HEK293 (cell line): ENCODE measurements at regions not wholly inside any gene's neighbourhood (a gene's known extent, or its start where the extent isn't known, plus 50 kb on each side); places are given as distances from the start of the nearest gene placed in this dataset.

Experiments
- CTCF ChIA-PET: fragments of 350-600 bp; formaldehyde crosslinking; extraction: SDS; loops from one replicate; lab custom pipeline; 2021; ENCODE audit warnings: antibody characterized with exemption; lab: Yijun Ruan, JAX
- POLR2A ChIA-PET: fragments of 300-600 bp; formaldehyde crosslinking; extraction: SDS; loops from one replicate; lab custom pipeline; 2020; ENCODE audit warnings: antibody characterized with exemption, inconsistent platforms; lab: Yijun Ruan, JAX
- H3K27ac ChIP-seq: fragments of 200-500 bp; sonication (Bioruptor generic); 2 replicates; pipeline ENCODE4 v1.5.1; 2014; ENCODE audit warnings: low read depth, low read length, control low read depth, inconsistent platforms; ENCODE audit errors: extremely low read depth
- H3K36me3 ChIP-seq, 2 experiments: fragments of 200-500 bp in 1 of 2; sonication (Bioruptor generic) in 1 of 2; 1 replicate in 1 of 2; 2 replicates in 1 of 2; pipeline ENCODE4 v1.5.1; 2014 to 2017; ENCODE audit warnings: inconsistent platforms in 2 of 2, low read length in 2 of 2; ENCODE audit not compliant: control insufficient read depth in 2 of 2, insufficient read depth in 1 of 2
- H3K4me1 ChIP-seq: fragments of 200-500 bp; sonication (Bioruptor generic); 2 replicates; pipeline ENCODE4 v1.5.1; 2014; ENCODE audit warnings: mild to moderate bottlenecking, low read length, inconsistent platforms; ENCODE audit not compliant: control insufficient read depth, insufficient read depth
- H3K4me3 ChIP-seq: 2 replicates; pipeline ENCODE4 v1.5.1; 2011; ENCODE audit warnings: low read depth, mild to moderate bottlenecking, control low read depth, low read length, moderate library complexity
- H3K9me3 ChIP-seq: fragments of 200-500 bp; sonication (Bioruptor generic); 2 replicates; pipeline ENCODE4 v1.5.1; 2014; ENCODE audit warnings: low read depth, low read length, inconsistent platforms; ENCODE audit not compliant: control insufficient read depth, insufficient read depth
- AEBP2 ChIP-seq: fragments of 450-650 bp; formaldehyde crosslinking; IDR thresholded peaks from 2 replicates; pipeline ENCODE4 v1.5.1; 2016; ENCODE audit warnings: missing biosample characterization, missing genetic modification characterization, borderline replicate concordance
- ELK4 ChIP-seq: IDR thresholded peaks from 2 replicates; pipeline ENCODE4 v1.6.1; 2011; ENCODE audit warnings: mild to moderate bottlenecking, low read depth, low read length, borderline replicate concordance
- HIC1 ChIP-seq: fragments of 450-650 bp; formaldehyde crosslinking; IDR thresholded peaks from 2 replicates; pipeline ENCODE4 v1.5.1; 2016; ENCODE audit warnings: missing biosample characterization, missing genetic modification characterization
- HOXA7 ChIP-seq: sonication (generic); formaldehyde crosslinking; IDR thresholded peaks from 2 replicates; pipeline ENCODE4 v1.8.1; 2022; ENCODE audit warnings: missing genetic modification reagents, borderline replicate concordance
- OVOL3 ChIP-seq: fragments of 450-650 bp; formaldehyde crosslinking; IDR thresholded peaks from 2 replicates; pipeline ENCODE4 v1.5.1; 2016; ENCODE audit warnings: missing biosample characterization, missing genetic modification characterization
- RBAK ChIP-seq: fragments of 450-650 bp; formaldehyde crosslinking; IDR thresholded peaks from 2 replicates; pipeline ENCODE4 v1.5.1; 2016; ENCODE audit warnings: missing biosample characterization, missing genetic modification characterization
- SCRT1 ChIP-seq: fragments of 450-650 bp; formaldehyde crosslinking; IDR thresholded peaks from 2 replicates; pipeline ENCODE4 v1.5.1; 2016; ENCODE audit warnings: missing biosample characterization, missing genetic modification characterization, borderline replicate concordance
- SP7 ChIP-seq: fragments of 450-650 bp; formaldehyde crosslinking; IDR thresholded peaks from 2 replicates; pipeline ENCODE4 v1.5.1; 2016; ENCODE audit warnings: missing biosample characterization, missing genetic modification characterization
- ZBTB10 ChIP-seq: fragments of 450-650 bp; formaldehyde crosslinking; IDR thresholded peaks from 2 replicates; pipeline ENCODE4 v1.5.1; 2016; ENCODE audit warnings: missing biosample characterization, missing genetic modification characterization
- ZFHX2 ChIP-seq: fragments of 450-650 bp; formaldehyde crosslinking; conservative IDR thresholded peaks from 2 replicates; pipeline ENCODE4 v1.5.1; 2016; ENCODE audit warnings: missing biosample characterization, missing genetic modification characterization
- ZNF175 ChIP-seq: fragments of 450-650 bp; formaldehyde crosslinking; IDR thresholded peaks from 2 replicates; pipeline ENCODE4 v1.5.1; 2016; ENCODE audit warnings: missing biosample characterization, missing genetic modification characterization
- ZNF18 ChIP-seq: fragments of 450-650 bp; formaldehyde crosslinking; IDR thresholded peaks from 2 replicates; pipeline ENCODE4 v1.5.1; 2016; ENCODE audit warnings: missing biosample characterization, missing genetic modification characterization
- ZNF214 ChIP-seq: fragments of 450-650 bp; formaldehyde crosslinking; IDR thresholded peaks from 2 replicates; pipeline ENCODE4 v1.5.1; 2017; ENCODE audit warnings: missing biosample characterization, mild to moderate bottlenecking, missing genetic modification characterization, borderline replicate concordance
- ZNF302 ChIP-seq: fragments of 450-650 bp; formaldehyde crosslinking; IDR thresholded peaks from 2 replicates; pipeline ENCODE4 v1.5.1; 2016; ENCODE audit warnings: missing biosample characterization, missing genetic modification characterization, low read depth
- ZNF366 ChIP-seq: fragments of 450-650 bp; formaldehyde crosslinking; conservative IDR thresholded peaks from 2 replicates; pipeline ENCODE4 v1.5.1; 2016; ENCODE audit warnings: missing biosample characterization, missing genetic modification characterization
- ZNF398 ChIP-seq: fragments of 450-650 bp; formaldehyde crosslinking; IDR thresholded peaks from 2 replicates; pipeline ENCODE4 v1.5.1; 2017; ENCODE audit warnings: missing biosample characterization, missing genetic modification characterization
- ZNF513 ChIP-seq: fragments of 450-650 bp; IDR thresholded peaks from 2 replicates; pipeline ENCODE4 v1.5.1; 2018; ENCODE audit warnings: missing biosample characterization, missing genetic modification characterization
- ZNF623 ChIP-seq: fragments of 450-650 bp; formaldehyde crosslinking; IDR thresholded peaks from 2 replicates; pipeline ENCODE4 v1.5.1; 2016; ENCODE audit warnings: missing biosample characterization, missing genetic modification characterization
- ZNF76 ChIP-seq: fragments of 450-650 bp; formaldehyde crosslinking; IDR thresholded peaks from 2 replicates; pipeline ENCODE4; 2016; ENCODE audit warnings: low read depth, missing biosample characterization, missing genetic modification characterization, borderline replicate concordance
- ZSCAN16 ChIP-seq: fragments of 450-650 bp; formaldehyde crosslinking; IDR thresholded peaks from 2 replicates; pipeline ENCODE4 v1.5.1; 2016; ENCODE audit warnings: missing biosample characterization, missing genetic modification characterization

- H3K36me3 ChIP-seq: no peaks in the 10 kb centered on the region
- no peak overlapping the region for H3K27ac ChIP-seq
- TF ChIP-seq ZNF366 (tag by site-specific recombination) (no peak), ZNF76 (tag by site-specific recombination) (no peak), ZNF513 (tag by site-specific recombination) (no peak), ZSCAN16 (tag by site-specific recombination) (no peak), ZNF175 (tag by site-specific recombination) (no peak), ZFHX2 (no peak), ZNF214 (no peak), SCRT1 (no peak)
- POLR2A ChIA-PET: interaction anchor here (1.4 kb wide), 1 partner anchor 448 kb away, joined by 4 read pairs; no protein-coding TSS in a partner anchor
- H3K4me3 ChIP-seq: no peak overlapping the region
- no peaks in the 10 kb centered on the region for H3K4me1 ChIP-seq
- no peaks in the 10 kb centered on the region for H3K9me3 ChIP-seq
- CTCF ChIA-PET: interaction anchor here (0.5 to 2.1 kb wide), 6 partner anchors 7 to 510 kb away, joined by 3 to 8 read pairs (median 3); no protein-coding TSS in a partner anchor
Measured at GRCh38 chr6:134622382-134623173, 304.7 kb upstream of the SGK1 start.

- Histone ChIP-seq H3K27ac (no peak overlapping the region), H3K36me3 (no peaks in the 10 kb centered on the region), H3K4me3 (no peak overlapping the region), H3K4me1 (no peaks in the 10 kb centered on the region), H3K9me3 (no peaks in the 10 kb centered on the region)
- TF ChIP-seq AEBP2 (tag by site-specific recombination): no peak
- no peak for TF ChIP-seq SP7 (tag by site-specific recombination)
- TF ChIP-seq ZBTB10 (tag by site-specific recombination): no peak
- no peak for TF ChIP-seq ELK4
- TF ChIP-seq HIC1 (tag by site-specific recombination): no peak
- no peak for TF ChIP-seq RBAK (tag by site-specific recombination)
- TF ChIP-seq HOXA7 (CRISPR knock-in tag): no peak
- no peak for TF ChIP-seq ZNF76 (tag by site-specific recombination)
- no peak for TF ChIP-seq ZNF302 (tag by site-specific recombination)
- TF ChIP-seq ZNF398 (tag by site-specific recombination): no peak
- no peak for TF ChIP-seq ZNF623 (tag by site-specific recombination)
- TF ChIP-seq OVOL3 (tag by site-specific recombination): no peak
- no peak for TF ChIP-seq ZNF18 (tag by site-specific recombination)
- ChIA-PET POLR2A (no interaction called here), CTCF (interaction anchor here (0.5 to 2.1 kb wide), 6 partner anchors 10 to 511 kb away, joined by 3 to 8 read pairs (median 3); no protein-coding TSS in a partner anchor)
Measured at GRCh38 chr6:134621858-134622257, 303.9 kb upstream of the SGK1 start.
